ENCODE measurements at regions not wholly inside any gene's neighbourhood (a gene's known extent, or its start where the extent isn't known, plus 50 kb on each side); places are given as distances from the start of the nearest gene placed in this dataset.

- no peak for DNase-seq (ENCODE audit: extremely low read depth, low read depth)
These were observed 249.4 kb downstream of the FAM170A start for GRCh38 chr5:119878712-119879111.

GRCh38 chr5:119879446-119879845 is 250.1 kb downstream of the FAM170A start:
- DNase-seq (ENCODE audit: extremely low read depth, low read depth) = no peak

- no peak for DNase-seq (ENCODE audit: extremely low read depth, low read depth)
These were observed 265.7 kb downstream of the FAM170A start for GRCh38 chr5:119895066-119895465.

- no peak for DNase-seq (ENCODE audit: extremely low read depth, low read depth)
These were observed 267.6 kb downstream of the FAM170A start for GRCh38 chr5:119896826-119897536.

GRCh38 chr5:119897537-119898370 is 268.4 kb downstream of the FAM170A start:
- no peak for DNase-seq (ENCODE audit: extremely low read depth, low read depth)

- DNase-seq (ENCODE audit: extremely low read depth, low read depth) = no peak
These were observed 270.6 kb downstream of the FAM170A start for GRCh38 chr5:119899981-119900380.

GRCh38 chr5:119902593-119902992 is 273.2 kb downstream of the FAM170A start:
- DNase-seq (ENCODE audit: extremely low read depth, low read depth) = no peak

GRCh38 chr5:119913425-119913824 is 284.1 kb downstream of the FAM170A start:
- no peak for DNase-seq (ENCODE audit: extremely low read depth, low read depth)

- DNase-seq (ENCODE audit: extremely low read depth, low read depth) = no peak
These were observed 289.9 kb downstream of the FAM170A start for GRCh38 chr5:119919279-119919678.

GRCh38 chr5:119926301-119926700 is 296.9 kb downstream of the FAM170A start:
- DNase-seq (ENCODE audit: extremely low read depth, low read depth) = no peak

GRCh38 chr5:119928974-119929373 is 299.6 kb downstream of the FAM170A start:
- no peak for DNase-seq (ENCODE audit: extremely low read depth, low read depth)

- no peak for DNase-seq (ENCODE audit: extremely low read depth, low read depth)
These were observed 301.1 kb downstream of the FAM170A start for GRCh38 chr5:119930490-119930889.

- DNase-seq (ENCODE audit: extremely low read depth, low read depth) = no peak
These were observed 313.8 kb downstream of the FAM170A start for GRCh38 chr5:119943148-119943547.

GRCh38 chr5:119945691-119946090 is 316.3 kb downstream of the FAM170A start:
- no peak for DNase-seq (ENCODE audit: extremely low read depth, low read depth)

GRCh38 chr5:119948162-119948561 is 318.8 kb downstream of the FAM170A start:
- DNase-seq (ENCODE audit: extremely low read depth, low read depth) = no peak

- DNase-seq (ENCODE audit: extremely low read depth, low read depth) = no peak
These were observed 320.2 kb downstream of the FAM170A start for GRCh38 chr5:119949426-119949999.

GRCh38 chr5:119951330-119951934 is 322.1 kb downstream of the FAM170A start:
- no peak for DNase-seq (ENCODE audit: extremely low read depth, low read depth)

- DNase-seq (ENCODE audit: extremely low read depth, low read depth) = no peak
These were observed 324.1 kb downstream of the FAM170A start for GRCh38 chr5:119953474-119953873.

- DNase-seq (ENCODE audit: extremely low read depth, low read depth) = no peak
These were observed 324.7 kb downstream of the FAM170A start for GRCh38 chr5:119954106-119954505.

GRCh38 chr5:119961993-119962392 is 332.6 kb downstream of the FAM170A start:
- no peak for DNase-seq (ENCODE audit: extremely low read depth, low read depth)

GRCh38 chr5:119966028-119966427 is 336.7 kb downstream of the FAM170A start:
- no peak for DNase-seq (ENCODE audit: extremely low read depth, low read depth)

All from NCI-H460 (cell line).